ENCODE measurements at regions not wholly inside any gene's neighbourhood (a gene's known extent, or its start where the extent isn't known, plus 50 kb on each side); places are given as distances from the start of the nearest gene placed in this dataset.

- TF ChIP-seq, protein P1, sequence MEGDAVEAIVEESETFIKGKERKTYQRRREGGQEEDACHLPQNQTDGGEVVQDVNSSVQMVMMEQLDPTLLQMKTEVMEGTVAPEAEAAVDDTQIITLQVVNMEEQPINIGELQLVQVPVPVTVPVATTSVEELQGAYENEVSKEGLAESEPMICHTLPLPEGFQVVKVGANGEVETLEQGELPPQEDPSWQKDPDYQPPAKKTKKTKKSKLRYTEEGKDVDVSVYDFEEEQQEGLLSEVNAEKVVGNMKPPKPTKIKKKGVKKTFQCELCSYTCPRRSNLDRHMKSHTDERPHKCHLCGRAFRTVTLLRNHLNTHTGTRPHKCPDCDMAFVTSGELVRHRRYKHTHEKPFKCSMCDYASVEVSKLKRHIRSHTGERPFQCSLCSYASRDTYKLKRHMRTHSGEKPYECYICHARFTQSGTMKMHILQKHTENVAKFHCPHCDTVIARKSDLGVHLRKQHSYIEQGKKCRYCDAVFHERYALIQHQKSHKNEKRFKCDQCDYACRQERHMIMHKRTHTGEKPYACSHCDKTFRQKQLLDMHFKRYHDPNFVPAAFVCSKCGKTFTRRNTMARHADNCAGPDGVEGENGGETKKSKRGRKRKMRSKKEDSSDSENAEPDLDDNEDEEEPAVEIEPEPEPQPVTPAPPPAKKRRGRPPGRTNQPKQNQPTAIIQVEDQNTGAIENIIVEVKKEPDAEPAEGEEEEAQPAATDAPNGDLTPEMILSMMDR (IDR thresholded peaks at IDR 0.05): no peak
- no peak for TF ChIP-seq EZH2phosphoT487 (IDR thresholded peaks at IDR 0.05)
Observed at GRCh38 chr5:1962619-1963355, 80.1 kb upstream of the IRX4 start.

All from neural progenitor cell (in vitro differentiated cells).